Tibial nerve (tissue), 4 donors: ENCODE measurements at regions not wholly inside any gene's neighbourhood (a gene's known extent, or its start where the extent isn't known, plus 50 kb on each side); places are given as distances from the start of the nearest gene placed in this dataset.

ENCODE experiments used
- DNase-seq, 2 donors: peaks; one replicate each; pipeline ENCODE4 v3.0.0-alpha.2; 2019; ENCODE audit warnings: low spot score in 2 of 2
- H3K27ac ChIP-seq, 4 donors: fragments of 200-600 bp; sonication (generic) in 3 of 4; one replicate each; pipeline ENCODE4 v1.5.1; 2017 to 2019; ENCODE audit warnings: mild to moderate bottlenecking in 1 of 4
- H3K27me3 ChIP-seq, 2 donors: fragments of 200-600 bp; sonication (generic) in 1 of 2; one replicate each; pipeline versions ENCODE4 v1.5.1 to v1.6.0; 2017 to 2019
- H3K36me3 ChIP-seq, 3 donors: fragments of 200-600 bp; sonication (generic); one replicate each; pipeline ENCODE4 v1.5.1; 2018 to 2019
- H3K4me1 ChIP-seq, 4 donors: fragments of 200-600 bp; sonication (generic) in 3 of 4; one replicate each; pipeline ENCODE4 v1.5.1; 2017 to 2019
- H3K4me3 ChIP-seq, 4 donors: fragments of 200-600 bp; sonication (generic) in 3 of 4; one replicate each; pipeline ENCODE4 v1.5.1; 2017 to 2019; ENCODE audit warnings: mild to moderate bottlenecking in 1 of 4, moderate library complexity in 1 of 4
- H3K9me3 ChIP-seq, 4 donors: fragments of 200-600 bp; sonication (generic) in 3 of 4; one replicate each; pipeline ENCODE4 v1.5.1; 2017 to 2019
- CTCF ChIP-seq, 5 experiments: fragments of 200-600 bp in 3 of 5; fragments of 450-650 bp in 2 of 5; sonication (generic) in 3 of 5; IDR thresholded peaks; one replicate each; pipeline ENCODE4 v1.5.1; 2016 to 2019; ENCODE audit warnings: antibody characterized with exemption in 5 of 5, mild to moderate bottlenecking in 3 of 5, moderate library complexity in 2 of 5
- EP300 ChIP-seq, 2 donors: sonication (generic); formaldehyde crosslinking; IDR thresholded peaks; one replicate each; pipeline ENCODE4 v1.6.1; 2017; ENCODE audit warnings: antibody characterized with exemption in 2 of 2, mild to moderate bottlenecking in 1 of 2
- POLR2A ChIP-seq, 2 donors: fragments of 450-650 bp; IDR thresholded peaks; one replicate each; pipeline ENCODE4 v1.6.1; 2017; ENCODE audit warnings: antibody characterized with exemption in 2 of 2, mild to moderate bottlenecking in 2 of 2, moderate library complexity in 2 of 2
- WGBS, 2 donors: methylation state at CpG; one replicate each; pipeline ENCODE4 v1.1.5; 2018; 5-methylcytosine and 5-hydroxymethylcytosine counted together

DNA sequence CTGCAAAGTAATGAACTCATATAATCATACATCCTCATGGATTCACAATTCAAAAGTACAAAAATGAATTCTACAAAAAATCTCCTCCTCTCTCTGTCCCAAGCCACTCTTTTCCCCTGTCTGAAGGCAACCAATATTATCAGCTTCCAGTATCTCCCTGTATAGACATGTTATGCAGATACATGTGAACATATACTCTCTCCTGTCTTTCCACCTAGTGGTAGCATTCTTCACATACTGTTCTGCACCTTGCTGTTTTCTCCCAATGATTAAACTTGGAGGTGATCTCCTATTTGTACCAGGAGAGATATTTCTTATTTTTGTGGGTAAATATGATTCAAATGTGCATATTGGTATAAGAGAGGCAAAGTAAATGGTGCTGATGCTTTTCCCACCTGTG is 416.4 kb downstream of the EPM2A start:
- TF ChIP-seq POLR2A (IDR thresholded peaks at IDR 0.05) (no peak), CTCF (IDR thresholded peaks at IDR 0.05) (no peak), EP300 (IDR thresholded peaks at IDR 0.05) (no peak)
- Histone ChIP-seq H3K9me3 (peaks cover 0 to 9% (median 0%) of the 10 kb centered on the region in 4 donors), H3K27ac (no peak overlapping the region), H3K27me3 (no peaks in the 10 kb centered on the region), H3K4me3 (no peak overlapping the region), H3K36me3 (no peaks in the 10 kb centered on the region), H3K4me1 (no peaks in the 10 kb centered on the region)
- no peak for DNase-seq

DNA sequence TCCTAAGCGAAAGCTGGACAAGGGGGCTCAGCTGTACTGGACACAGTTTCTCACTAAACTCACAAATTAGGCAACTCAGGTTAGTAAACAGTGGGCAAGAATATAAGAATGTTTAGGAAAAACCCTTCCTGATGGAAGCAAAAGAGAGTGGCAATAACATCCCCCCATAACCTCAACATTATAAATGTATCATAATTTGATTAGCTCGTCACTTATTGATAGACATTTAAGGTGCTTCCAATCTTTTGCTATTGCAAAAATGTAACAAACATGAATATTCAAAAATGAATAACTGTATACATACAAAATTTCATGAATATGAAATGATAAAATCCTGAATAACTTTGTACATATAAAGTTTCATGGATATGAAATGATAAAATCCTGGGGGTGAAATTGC is 415.7 kb downstream of the EPM2A start:
- TF ChIP-seq CTCF (IDR thresholded peaks at IDR 0.05) (no peak), POLR2A (IDR thresholded peaks at IDR 0.05) (no peak), EP300 (IDR thresholded peaks at IDR 0.05) (no peak)
- no peaks in the 10 kb centered on the region for H3K36me3 ChIP-seq
- no peak overlapping the region for H3K27ac ChIP-seq
- no peaks in the 10 kb centered on the region for H3K27me3 ChIP-seq
- DNase-seq: no peak
- H3K9me3 ChIP-seq: peaks cover 0 to 9% (median 0%) of the 10 kb centered on the region in 4 donors
- H3K4me1 ChIP-seq: no peaks in the 10 kb centered on the region
- 93 to 95% methylated on average over 2 of the region's 2 CpGs for WGBS, 2 donors
- H3K4me3 ChIP-seq: no peak overlapping the region

- H3K4me1 ChIP-seq: no peaks in the 10 kb centered on the region
- H3K27me3 ChIP-seq: no peaks in the 10 kb centered on the region
- H3K4me3 ChIP-seq: no peak overlapping the region
- TF ChIP-seq EP300 (IDR thresholded peaks at IDR 0.05): no peak
- no peak for TF ChIP-seq POLR2A (IDR thresholded peaks at IDR 0.05)
- no peak for TF ChIP-seq CTCF (IDR thresholded peaks at IDR 0.05)
- H3K27ac ChIP-seq: no peak overlapping the region
- H3K9me3 ChIP-seq: no peaks in the 10 kb centered on the region
- DNase-seq: no peak
- H3K36me3 ChIP-seq: no peaks in the 10 kb centered on the region
- 68 to 90% methylated on average over 1 of the region's 1 CpG for WGBS, 2 donors
These were observed 411.7 kb downstream of the EPM2A start for GRCh38 chr6:145323646-145324045.

GRCh38 chr6:145327586-145327985 is 407.7 kb downstream of the EPM2A start:
- Histone ChIP-seq H3K9me3 (no peaks in the 10 kb centered on the region), H3K4me3 (no peak overlapping the region), H3K27me3 (no peaks in the 10 kb centered on the region), H3K36me3 (no peaks in the 10 kb centered on the region), H3K27ac (no peak overlapping the region), H3K4me1 (no peaks in the 10 kb centered on the region)
- WGBS, 2 donors: 59 to 68% methylated on average over 2 of the region's 2 CpGs
- DNase-seq: no peak
- TF ChIP-seq EP300 (IDR thresholded peaks at IDR 0.05) (no peak), CTCF (IDR thresholded peaks at IDR 0.05) (no peak), POLR2A (IDR thresholded peaks at IDR 0.05) (no peak)

DNA sequence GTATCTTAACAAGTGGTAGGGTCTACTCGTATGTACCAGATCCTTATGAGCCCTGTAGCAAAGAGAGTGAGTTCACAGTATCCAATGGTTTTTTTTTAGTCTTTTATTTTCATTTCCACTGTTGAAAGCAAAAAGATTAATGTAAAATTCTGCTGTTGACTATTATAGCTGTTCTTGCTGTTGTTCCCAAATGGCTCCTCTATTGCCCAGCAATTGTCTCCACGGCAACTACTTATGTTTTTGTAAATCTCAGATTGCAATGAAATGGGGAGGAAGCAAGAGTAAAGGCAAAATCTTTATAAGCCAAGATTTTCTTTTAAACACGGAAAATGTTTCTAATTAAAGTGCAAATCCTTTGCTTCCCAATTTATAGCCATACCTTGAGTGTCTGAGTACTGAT is 406.1 kb downstream of the EPM2A start:
- no peak overlapping the region for H3K27ac ChIP-seq
- TF ChIP-seq CTCF (IDR thresholded peaks at IDR 0.05) (no peak), EP300 (IDR thresholded peaks at IDR 0.05) (no peak), POLR2A (IDR thresholded peaks at IDR 0.05) (no peak)
- no peaks in the 10 kb centered on the region for H3K9me3 ChIP-seq
- DNase-seq: no peak
- no peak overlapping the region for H3K4me3 ChIP-seq
- no peaks in the 10 kb centered on the region for H3K36me3 ChIP-seq
- no peaks in the 10 kb centered on the region for H3K4me1 ChIP-seq
- no peaks in the 10 kb centered on the region for H3K27me3 ChIP-seq
- WGBS, 2 donors: 54 to 60% methylated on average over 3 of the region's 3 CpGs
